ENCODE measurements at regions not wholly inside any gene's neighbourhood (a gene's known extent, or its start where the extent isn't known, plus 50 kb on each side); places are given as distances from the start of the nearest gene placed in this dataset.

DNA sequence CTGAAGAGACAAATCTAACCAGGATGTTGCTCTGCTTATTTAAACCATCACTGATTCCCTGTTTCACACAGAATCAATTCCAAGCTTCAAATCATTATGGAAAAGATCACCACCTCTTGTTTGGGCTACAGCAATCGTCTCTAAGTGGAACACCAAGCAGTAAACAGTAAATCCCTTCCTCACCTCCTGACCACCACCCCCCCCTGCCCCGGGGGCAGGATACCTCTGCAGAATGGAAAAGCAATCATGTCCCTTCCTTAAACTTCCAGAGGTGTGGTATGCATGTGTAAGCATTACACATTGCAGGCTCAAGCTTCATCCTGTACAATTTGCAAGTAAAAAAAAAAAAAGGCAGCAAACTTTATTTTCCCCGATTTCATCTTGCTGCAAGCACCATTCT lies 373.8 kb downstream of the NPIPA8 start:
- no peak for TF ChIP-seq ZEB2 (tag by site-specific recombination; IDR thresholded peaks at IDR 0.05)
- TF ChIP-seq, protein P1, sequence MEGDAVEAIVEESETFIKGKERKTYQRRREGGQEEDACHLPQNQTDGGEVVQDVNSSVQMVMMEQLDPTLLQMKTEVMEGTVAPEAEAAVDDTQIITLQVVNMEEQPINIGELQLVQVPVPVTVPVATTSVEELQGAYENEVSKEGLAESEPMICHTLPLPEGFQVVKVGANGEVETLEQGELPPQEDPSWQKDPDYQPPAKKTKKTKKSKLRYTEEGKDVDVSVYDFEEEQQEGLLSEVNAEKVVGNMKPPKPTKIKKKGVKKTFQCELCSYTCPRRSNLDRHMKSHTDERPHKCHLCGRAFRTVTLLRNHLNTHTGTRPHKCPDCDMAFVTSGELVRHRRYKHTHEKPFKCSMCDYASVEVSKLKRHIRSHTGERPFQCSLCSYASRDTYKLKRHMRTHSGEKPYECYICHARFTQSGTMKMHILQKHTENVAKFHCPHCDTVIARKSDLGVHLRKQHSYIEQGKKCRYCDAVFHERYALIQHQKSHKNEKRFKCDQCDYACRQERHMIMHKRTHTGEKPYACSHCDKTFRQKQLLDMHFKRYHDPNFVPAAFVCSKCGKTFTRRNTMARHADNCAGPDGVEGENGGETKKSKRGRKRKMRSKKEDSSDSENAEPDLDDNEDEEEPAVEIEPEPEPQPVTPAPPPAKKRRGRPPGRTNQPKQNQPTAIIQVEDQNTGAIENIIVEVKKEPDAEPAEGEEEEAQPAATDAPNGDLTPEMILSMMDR (tag by site-specific recombination; IDR thresholded peaks at IDR 0.05), result no peak
- no peak for TF ChIP-seq ZNF350 (tag by site-specific recombination; IDR thresholded peaks at IDR 0.05)
- TF ChIP-seq ZFP3 (tag by site-specific recombination; IDR thresholded peaks at IDR 0.05; ENCODE audit: low read depth), result no peak
- no peak for TF ChIP-seq BCL11A (tag by site-specific recombination; IDR thresholded peaks at IDR 0.05; ENCODE audit: low read depth)
- no peak for TF ChIP-seq ZNF658 (tag by site-specific recombination; IDR thresholded peaks at IDR 0.05)
- TF ChIP-seq ZNF274 (IDR thresholded peaks at IDR 0.05; ENCODE audit: low read length), result no peak
- TF ChIP-seq ZNF274 (tag by site-specific recombination; IDR thresholded peaks at IDR 0.05; ENCODE audit: borderline replicate concordance), result no peak
- no peak for TF ChIP-seq TCF7L2 (IDR thresholded peaks at IDR 0.05; ENCODE audit: borderline replicate concordance, low read depth, low read length)
- TF ChIP-seq ZBTB10 (tag by site-specific recombination; IDR thresholded peaks at IDR 0.05), result no peak
- TF ChIP-seq KLF16 (tag by site-specific recombination; IDR thresholded peaks at IDR 0.05), result no peak
- TF ChIP-seq, protein P2, sequence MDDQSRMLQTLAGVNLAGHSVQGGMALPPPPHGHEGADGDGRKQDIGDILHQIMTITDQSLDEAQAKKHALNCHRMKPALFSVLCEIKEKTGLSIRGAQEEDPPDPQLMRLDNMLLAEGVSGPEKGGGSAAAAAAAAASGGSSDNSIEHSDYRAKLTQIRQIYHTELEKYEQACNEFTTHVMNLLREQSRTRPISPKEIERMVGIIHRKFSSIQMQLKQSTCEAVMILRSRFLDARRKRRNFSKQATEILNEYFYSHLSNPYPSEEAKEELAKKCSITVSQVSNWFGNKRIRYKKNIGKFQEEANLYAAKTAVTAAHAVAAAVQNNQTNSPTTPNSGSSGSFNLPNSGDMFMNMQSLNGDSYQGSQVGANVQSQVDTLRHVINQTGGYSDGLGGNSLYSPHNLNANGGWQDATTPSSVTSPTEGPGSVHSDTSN (CRISPR knock-in tag; IDR thresholded peaks at IDR 0.05), result no peak
- no peak for TF ChIP-seq GFI1B (tag by site-specific recombination; IDR thresholded peaks at IDR 0.05)
- TF ChIP-seq IKZF3 (tag by site-specific recombination; IDR thresholded peaks at IDR 0.05), result no peak
